ENCODE measurements at regions not wholly inside any gene's neighbourhood (a gene's known extent, or its start where the extent isn't known, plus 50 kb on each side); places are given as distances from the start of the nearest gene placed in this dataset.
A peak's percentile ranks its signal among the peaks of the same experiment; 100 is the strongest.

- TF ChIP-seq PRDM10 (tag by site-specific recombination; IDR thresholded peaks at IDR 0.05) (peak; percentile 99), ZNF629 (tag by site-specific recombination; IDR thresholded peaks at IDR 0.05) (0 out of 2 replicates have a peak, but pooled peaks have one; percentile 12), ZBTB8A (tag by site-specific recombination; IDR thresholded peaks at IDR 0.05) (peak; percentile 92), ZNF660 (tag by site-specific recombination; IDR thresholded peaks at IDR 0.05) (0 out of 2 replicates have a peak, but pooled peaks have one; percentile 18), ZNF843 (tag by site-specific recombination; IDR thresholded peaks at IDR 0.05) (peak; percentile 62; the same call in 1 of the 2 replicates), SP7 (tag by site-specific recombination; IDR thresholded peaks at IDR 0.05) (peak; percentile 80), ZXDB (tag by site-specific recombination; IDR thresholded peaks at IDR 0.05) (peak; percentile 69), SP2 (tag by site-specific recombination; IDR thresholded peaks at IDR 0.05) (no peak), GLIS1 (tag by site-specific recombination; IDR thresholded peaks at IDR 0.05) (peak; percentile 32; the same call in 1 of the 2 replicates), ZBTB17 (tag by site-specific recombination; IDR thresholded peaks at IDR 0.05) (peak; percentile 55), ZNF664 (tag by site-specific recombination; IDR thresholded peaks at IDR 0.05) (peak; percentile 71), PATZ1 (tag by site-specific recombination; IDR thresholded peaks at IDR 0.05) (0 out of 2 replicates have a peak, but pooled peaks have one; percentile 33), ZBTB44 (tag by site-specific recombination; IDR thresholded peaks at IDR 0.05) (peak; percentile 39; the same call in 1 of the 2 replicates), ZBTB20 (tag by site-specific recombination; IDR thresholded peaks at IDR 0.05) (peak; percentile 98), ZNF398 (tag by site-specific recombination; IDR thresholded peaks at IDR 0.05) (peak; percentile 40; the same call in 1 of the 2 replicates), ZNF518A (tag by site-specific recombination; conservative IDR thresholded peaks at IDR 0.05; ENCODE audit: low read depth) (no peak), ZNF473 (tag by site-specific recombination; IDR thresholded peaks at IDR 0.05) (no peak)
Measured at GRCh38 chr16:87047221-87048037, 269.8 kb downstream of the C16orf95 start (continued).
